ENCODE measurements at regions not wholly inside any gene's neighbourhood (a gene's known extent, or its start where the extent isn't known, plus 50 kb on each side); places are given as distances from the start of the nearest gene placed in this dataset.

DNA sequence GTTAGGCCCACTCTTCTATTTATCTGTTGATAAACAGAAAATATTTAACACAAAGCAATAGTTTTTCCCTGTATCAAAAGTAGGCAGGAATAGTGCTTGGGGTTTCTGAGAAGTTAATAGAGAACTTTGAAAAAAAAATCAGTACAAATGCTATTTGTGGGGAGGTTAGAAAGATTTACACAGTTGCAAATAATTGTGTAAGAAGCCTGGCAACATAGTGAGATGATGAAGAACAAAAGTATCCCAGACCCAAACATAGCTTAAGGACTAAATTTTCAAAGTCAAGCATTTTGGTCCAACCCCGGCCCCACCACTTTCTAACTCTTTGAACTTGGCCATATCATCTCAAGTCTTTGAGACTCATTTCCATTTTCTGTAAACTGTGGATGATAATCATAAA, 687.5 kb upstream of the TMEM132C start (continued):
- TF ChIP-seq MXI1 (IDR thresholded peaks at IDR 0.05; ENCODE audit: low read depth, low read length) (no peak), POLR2A (IDR thresholded peaks at IDR 0.05; ENCODE audit: low read depth, low read length) (no peak), SMAD5 (IDR thresholded peaks at IDR 0.05; ENCODE audit: low read depth) (no peak)
- TF ChIP-seq, protein P1, sequence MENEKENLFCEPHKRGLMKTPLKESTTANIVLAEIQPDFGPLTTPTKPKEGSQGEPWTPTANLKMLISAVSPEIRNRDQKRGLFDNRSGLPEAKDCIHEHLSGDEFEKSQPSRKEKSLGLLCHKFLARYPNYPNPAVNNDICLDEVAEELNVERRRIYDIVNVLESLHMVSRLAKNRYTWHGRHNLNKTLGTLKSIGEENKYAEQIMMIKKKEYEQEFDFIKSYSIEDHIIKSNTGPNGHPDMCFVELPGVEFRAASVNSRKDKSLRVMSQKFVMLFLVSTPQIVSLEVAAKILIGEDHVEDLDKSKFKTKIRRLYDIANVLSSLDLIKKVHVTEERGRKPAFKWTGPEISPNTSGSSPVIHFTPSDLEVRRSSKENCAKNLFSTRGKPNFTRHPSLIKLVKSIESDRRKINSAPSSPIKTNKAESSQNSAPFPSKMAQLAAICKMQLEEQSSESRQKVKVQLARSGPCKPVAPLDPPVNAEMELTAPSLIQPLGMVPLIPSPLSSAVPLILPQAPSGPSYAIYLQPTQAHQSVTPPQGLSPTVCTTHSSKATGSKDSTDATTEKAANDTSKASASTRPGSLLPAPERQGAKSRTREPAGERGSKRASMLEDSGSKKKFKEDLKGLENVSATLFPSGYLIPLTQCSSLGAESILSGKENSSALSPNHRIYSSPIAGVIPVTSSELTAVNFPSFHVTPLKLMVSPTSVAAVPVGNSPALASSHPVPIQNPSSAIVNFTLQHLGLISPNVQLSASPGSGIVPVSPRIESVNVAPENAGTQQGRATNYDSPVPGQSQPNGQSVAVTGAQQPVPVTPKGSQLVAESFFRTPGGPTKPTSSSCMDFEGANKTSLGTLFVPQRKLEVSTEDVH (IDR thresholded peaks at IDR 0.05; ENCODE audit: low read depth, partially characterized antibody) = no peak
- TF ChIP-seq, protein P2, sequence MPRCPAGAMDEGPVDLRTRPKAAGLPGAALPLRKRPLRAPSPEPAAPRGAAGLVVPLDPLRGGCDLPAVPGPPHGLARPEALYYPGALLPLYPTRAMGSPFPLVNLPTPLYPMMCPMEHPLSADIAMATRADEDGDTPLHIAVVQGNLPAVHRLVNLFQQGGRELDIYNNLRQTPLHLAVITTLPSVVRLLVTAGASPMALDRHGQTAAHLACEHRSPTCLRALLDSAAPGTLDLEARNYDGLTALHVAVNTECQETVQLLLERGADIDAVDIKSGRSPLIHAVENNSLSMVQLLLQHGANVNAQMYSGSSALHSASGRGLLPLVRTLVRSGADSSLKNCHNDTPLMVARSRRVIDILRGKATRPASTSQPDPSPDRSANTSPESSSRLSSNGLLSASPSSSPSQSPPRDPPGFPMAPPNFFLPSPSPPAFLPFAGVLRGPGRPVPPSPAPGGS (IDR thresholded peaks at IDR 0.05; ENCODE audit: borderline replicate concordance, insufficient read depth, low read depth, low read length, poor library complexity, severe bottlenecking) = no peak
- TF ChIP-seq, protein P3, sequence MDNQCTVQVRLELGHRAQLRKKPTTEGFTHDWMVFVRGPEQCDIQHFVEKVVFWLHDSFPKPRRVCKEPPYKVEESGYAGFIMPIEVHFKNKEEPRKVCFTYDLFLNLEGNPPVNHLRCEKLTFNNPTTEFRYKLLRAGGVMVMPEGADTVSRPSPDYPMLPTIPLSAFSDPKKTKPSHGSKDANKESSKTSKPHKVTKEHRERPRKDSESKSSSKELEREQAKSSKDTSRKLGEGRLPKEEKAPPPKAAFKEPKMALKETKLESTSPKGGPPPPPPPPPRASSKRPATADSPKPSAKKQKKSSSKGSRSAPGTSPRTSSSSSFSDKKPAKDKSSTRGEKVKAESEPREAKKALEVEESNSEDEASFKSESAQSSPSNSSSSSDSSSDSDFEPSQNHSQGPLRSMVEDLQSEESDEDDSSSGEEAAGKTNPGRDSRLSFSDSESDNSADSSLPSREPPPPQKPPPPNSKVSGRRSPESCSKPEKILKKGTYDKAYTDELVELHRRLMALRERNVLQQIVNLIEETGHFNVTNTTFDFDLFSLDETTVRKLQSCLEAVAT (IDR thresholded peaks at IDR 0.05) = no peak
- TF ChIP-seq, protein P4, sequence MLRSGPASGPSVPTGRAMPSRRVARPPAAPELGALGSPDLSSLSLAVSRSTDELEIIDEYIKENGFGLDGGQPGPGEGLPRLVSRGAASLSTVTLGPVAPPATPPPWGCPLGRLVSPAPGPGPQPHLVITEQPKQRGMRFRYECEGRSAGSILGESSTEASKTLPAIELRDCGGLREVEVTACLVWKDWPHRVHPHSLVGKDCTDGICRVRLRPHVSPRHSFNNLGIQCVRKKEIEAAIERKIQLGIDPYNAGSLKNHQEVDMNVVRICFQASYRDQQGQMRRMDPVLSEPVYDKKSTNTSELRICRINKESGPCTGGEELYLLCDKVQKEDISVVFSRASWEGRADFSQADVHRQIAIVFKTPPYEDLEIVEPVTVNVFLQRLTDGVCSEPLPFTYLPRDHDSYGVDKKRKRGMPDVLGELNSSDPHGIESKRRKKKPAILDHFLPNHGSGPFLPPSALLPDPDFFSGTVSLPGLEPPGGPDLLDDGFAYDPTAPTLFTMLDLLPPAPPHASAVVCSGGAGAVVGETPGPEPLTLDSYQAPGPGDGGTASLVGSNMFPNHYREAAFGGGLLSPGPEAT (IDR thresholded peaks at IDR 0.05; ENCODE audit: low read depth) = no peak
